H9 (cell line): ENCODE measurements at regions not wholly inside any gene's neighbourhood (a gene's known extent, or its start where the extent isn't known, plus 50 kb on each side); places are given as distances from the start of the nearest gene placed in this dataset.

Experiments
- DNase-seq: peaks from one replicate; pipeline ENCODE4 v3.0.0-alpha.2; 2017
- H2AFZ ChIP-seq: one replicate; pipeline ENCODE4 v1.6.1; 2013; ENCODE audit warnings: mild to moderate bottlenecking, low read length, control low read depth, moderate library complexity
- H2AK5ac ChIP-seq: 2 replicates; pipeline ENCODE4 v1.6.1; 2013; ENCODE audit warnings: low read length, control low read depth, mixed read lengths; ENCODE audit not compliant: insufficient read length
- H2BK120ac ChIP-seq: one replicate; pipeline ENCODE4 v1.6.1; 2013; ENCODE audit warnings: low read depth, mild to moderate bottlenecking, low read length, control low read depth, inconsistent platforms; ENCODE audit not compliant: poor library complexity, severe bottlenecking
- H2BK12ac ChIP-seq: 2 replicates; pipeline ENCODE4 v1.6.1; 2013; ENCODE audit warnings: low read length, control low read depth, mixed read lengths, low read depth; ENCODE audit not compliant: insufficient read length
- H2BK15ac ChIP-seq: 2 replicates; pipeline ENCODE4 v1.6.1; 2013; ENCODE audit warnings: low read depth, low read length, control low read depth
- H2BK20ac ChIP-seq: one replicate; pipeline ENCODE4 v1.6.1; 2013; ENCODE audit warnings: low read depth, mild to moderate bottlenecking, low read length, control low read depth, inconsistent platforms; ENCODE audit not compliant: poor library complexity, severe bottlenecking
- H2BK5ac ChIP-seq: 2 replicates; pipeline ENCODE4 v1.6.1; 2013; ENCODE audit warnings: low read length, control low read depth, mixed read lengths; ENCODE audit not compliant: insufficient read length
- H3K14ac ChIP-seq: 2 replicates; pipeline ENCODE4 v1.6.1; 2013; ENCODE audit warnings: low read length, control low read depth; ENCODE audit not compliant: insufficient read depth
- H3K18ac ChIP-seq: 2 replicates; pipeline ENCODE4 v1.6.1; 2013; ENCODE audit warnings: low read depth, mild to moderate bottlenecking, mixed read lengths, low read length, control low read depth; ENCODE audit not compliant: insufficient read length
- H3K23ac ChIP-seq: 2 replicates; pipeline ENCODE4 v1.6.1; 2013; ENCODE audit warnings: low read length, control low read depth, mixed read lengths, low read depth; ENCODE audit not compliant: insufficient read length
- H3K23me2 ChIP-seq: 2 replicates; pipeline ENCODE4 v1.6.1; 2013; ENCODE audit warnings: low read depth, mild to moderate bottlenecking, mixed read lengths, low read length, control low read depth; ENCODE audit not compliant: insufficient read length, poor library complexity, severe bottlenecking
- H3K27ac ChIP-seq: 2 replicates; pipeline ENCODE4 v1.5.1; 2013; ENCODE audit warnings: low read length, control low read depth, mixed read lengths, low read depth; ENCODE audit not compliant: insufficient read length
- H3K27me3 ChIP-seq: 2 replicates; pipeline ENCODE4 v1.6.1; 2013; ENCODE audit warnings: low read length, control low read depth, inconsistent platforms; ENCODE audit not compliant: insufficient read depth
- H3K4ac ChIP-seq: 2 replicates; pipeline ENCODE4 v1.6.1; 2013; ENCODE audit warnings: low read depth, mild to moderate bottlenecking, control low read depth, inconsistent platforms, low read length, moderate library complexity
- H3K4me1 ChIP-seq: 2 replicates; pipeline ENCODE4 v1.6.1; 2013; ENCODE audit warnings: low read length, control low read depth, inconsistent platforms; ENCODE audit not compliant: insufficient read depth
- H3K4me2 ChIP-seq: 2 replicates; pipeline ENCODE4 v1.6.1; 2013; ENCODE audit warnings: low read length, control low read depth, mixed read lengths; ENCODE audit not compliant: insufficient read length, insufficient read depth
- H3K56ac ChIP-seq: 2 replicates; pipeline ENCODE4 v1.6.1; 2013; ENCODE audit warnings: low read depth, mild to moderate bottlenecking, mixed read lengths, low read length, control low read depth; ENCODE audit not compliant: insufficient read length
- H3K79me1 ChIP-seq: 2 replicates; pipeline ENCODE4 v1.6.1; 2013; ENCODE audit warnings: low read depth, mild to moderate bottlenecking, moderate library complexity, low read length, control low read depth, inconsistent platforms; ENCODE audit not compliant: insufficient read depth, poor library complexity, severe bottlenecking
- H3K79me2 ChIP-seq: 2 replicates; pipeline ENCODE4 v1.6.1; 2013; ENCODE audit warnings: low read length, control low read depth, inconsistent platforms; ENCODE audit not compliant: insufficient read depth
- H3K9ac ChIP-seq: 2 replicates; pipeline ENCODE4 v1.6.1; 2013; ENCODE audit warnings: low read length, control low read depth, mixed read lengths; ENCODE audit not compliant: insufficient read length; ENCODE audit errors: extremely low read depth
- H3K9me3 ChIP-seq: one replicate; pipeline ENCODE4 v1.6.1; 2013; ENCODE audit warnings: low read depth, low read length, inconsistent platforms; ENCODE audit not compliant: control insufficient read depth
- H3T11ph ChIP-seq: one replicate; pipeline ENCODE4 v1.6.1; 2013; ENCODE audit warnings: mild to moderate bottlenecking, low read length, control low read depth, inconsistent platforms
- H4K20me1 ChIP-seq: one replicate; pipeline ENCODE4 v1.6.1; 2013; ENCODE audit not compliant: control insufficient read depth, insufficient read length, insufficient read depth
- H4K5ac ChIP-seq: 2 replicates; pipeline ENCODE4 v1.6.1; 2013; ENCODE audit warnings: low read depth, mild to moderate bottlenecking, mixed read lengths, low read length, control low read depth; ENCODE audit not compliant: insufficient read length
- H4K8ac ChIP-seq: replicated peaks from 2 replicates; pipeline ENCODE4 v1.6.1; 2013; ENCODE audit warnings: low read length, control low read depth, mixed read lengths, low read depth; ENCODE audit not compliant: insufficient read length
- H4K91ac ChIP-seq: 2 replicates; pipeline ENCODE4 v1.6.1; 2013; ENCODE audit warnings: low read depth, mild to moderate bottlenecking, moderate library complexity, mixed read lengths, low read length, control low read depth; ENCODE audit not compliant: insufficient read length
- H3K27ac Mint-ChIP-seq, 3 experiments: 2 replicates in 2 of 3; 3 replicates in 1 of 3; pipeline ENCODE4 v1.8.0; 2020 to 2021; ENCODE audit warnings: mixed read lengths in 3 of 3, mild to moderate bottlenecking in 1 of 3, moderate library complexity in 1 of 3
- H3K27me3 Mint-ChIP-seq: 2 replicates; pipeline ENCODE4 v1.8.0; 2021; ENCODE audit warnings: low read depth, mild to moderate bottlenecking, moderate library complexity, mixed read lengths
- H3K36me3 Mint-ChIP-seq, 3 experiments: 2 replicates in 2 of 3; 3 replicates in 1 of 3; pipeline ENCODE4 v1.8.0; 2020 to 2021; ENCODE audit warnings: low read depth in 3 of 3, mixed read lengths in 3 of 3; ENCODE audit not compliant: insufficient read depth in 1 of 3
- H3K4me1 Mint-ChIP-seq, 2 experiments: 2 replicates each; pipeline ENCODE4 v1.8.0; 2020; ENCODE audit warnings: mixed read lengths in 2 of 2
- H3K4me3 Mint-ChIP-seq, 2 experiments: 2 replicates in 1 of 2; 3 replicates in 1 of 2; pipeline ENCODE4 v1.8.0; 2020 to 2021; ENCODE audit warnings: mild to moderate bottlenecking in 2 of 2, mixed read lengths in 2 of 2, moderate library complexity in 1 of 2
- H3K9me3 Mint-ChIP-seq, 2 experiments: 2 replicates in 1 of 2; 3 replicates in 1 of 2; pipeline ENCODE4 v1.8.0; 2020; ENCODE audit warnings: mild to moderate bottlenecking in 2 of 2, mixed read lengths in 2 of 2, moderate library complexity in 1 of 2
- CTCF ChIP-seq: fragments of 200-600 bp; sonication (generic); conservative IDR thresholded peaks from 3 replicates; pipeline ENCODE4 v1.8.0; 2021; ENCODE audit warnings: antibody characterized with exemption, mild to moderate bottlenecking
- WGBS: extraction: QIAGEN DNeasy Blood & Tissue Kit; methylation state at CpG from one replicate; pipeline ENCODE4 v1.1.7; 2013; ENCODE audit warnings: missing lambda C conversion rate, low lambda C conversion rate, mixed read lengths; ENCODE audit not compliant: insufficient read length; ENCODE audit errors: extremely low coverage; 5-methylcytosine and 5-hydroxymethylcytosine counted together

GRCh38 chr15:91472316-91472756 lies 372.3 kb downstream of the SV2B start:
- Mint-ChIP-seq H3K4me3 (no peak overlapping the region), H3K4me1 (peaks cover 0 to 5% of the 10 kb centered on the region in 2 experiments)

More at GRCh38 chr15:91472316-91472756, 372.3 kb downstream of the SV2B start:
- Histone ChIP-seq H3K4me2 (no peak overlapping the region), H4K20me1 (no peaks in the 10 kb centered on the region), H3K14ac (no peak overlapping the region), H2AK5ac (no peak overlapping the region), H3K79me2 (no peaks in the 10 kb centered on the region; the same call in 1 of the 2 replicates), H3K27ac (no peak overlapping the region), H3K4me1 (no peaks in the 10 kb centered on the region), H3K27me3 (no peaks in the 10 kb centered on the region), H3K23ac (no peak overlapping the region), H2BK15ac (no peak overlapping the region), H3K23me2 (no peaks in the 10 kb centered on the region), H3K56ac (no peak overlapping the region), H3K4ac (no peak overlapping the region), H3K79me1 (no peaks in the 10 kb centered on the region), H3K18ac (no peak overlapping the region), H3K9ac (no peak overlapping the region), H4K5ac (no peak overlapping the region), H3K9me3 (no peaks in the 10 kb centered on the region), H3T11ph (no peak overlapping the region), H2BK12ac (no peak overlapping the region), H4K91ac (no peak overlapping the region), H2AFZ (no peak overlapping the region), H2BK5ac (no peak overlapping the region), H2BK120ac (no peak overlapping the region), H2BK20ac (no peak overlapping the region), H4K8ac (no peak overlapping the region)
- no peak for DNase-seq
- H3K36me3 Mint-ChIP-seq, result no peaks in the 10 kb centered on the region
- TF ChIP-seq CTCF, result no peak
- no peak overlapping the region for H3K27ac Mint-ChIP-seq
- no peaks in the 10 kb centered on the region for H3K27me3 Mint-ChIP-seq
- WGBS, result no CpG with 5 or more reads among the region's 3 CpGs
- no peaks in the 10 kb centered on the region; a peak in 1 of 5 replicates for H3K9me3 Mint-ChIP-seq
